GM19468 (cell line): ENCODE measurements at regions not wholly inside any gene's neighbourhood (a gene's known extent, or its start where the extent isn't known, plus 50 kb on each side); places are given as distances from the start of the nearest gene placed in this dataset.
A peak's percentile ranks its signal among the peaks of the same experiment; 100 is the strongest.

Experiments used
- ATAC-seq: cut with Tn5 transposase; IDR thresholded peaks from one replicate; pipeline ENCODE4 v1.9.1; 2021; ENCODE audit warnings: mild to moderate bottlenecking, moderate library complexity, moderate number of reproducible peaks; ENCODE audit not compliant: unreplicated experiment; ENCODE audit errors: extremely low read depth

GRCh38 chr11:128334311-128335044 lies 252.9 kb downstream of the ETS1 start:
- no peak for ATAC-seq

GRCh38 chr11:128331317-128331716 lies 256.0 kb downstream of the ETS1 start:
- ATAC-seq = no peak

GRCh38 chr11:128330203-128330602 lies 257.2 kb downstream of the ETS1 start:
- no peak for ATAC-seq

GRCh38 chr11:128328955-128329551 lies 258.3 kb downstream of the ETS1 start:
- ATAC-seq = no peak

- no peak for ATAC-seq
Measured at GRCh38 chr11:128327274-128327673, 260.1 kb downstream of the ETS1 start.

- no peak for ATAC-seq
Measured at GRCh38 chr11:128326791-128327190, 260.6 kb downstream of the ETS1 start.

- no peak for ATAC-seq
Measured at GRCh38 chr11:128324531-128325141, 262.7 kb downstream of the ETS1 start.

- no peak for ATAC-seq
Measured at GRCh38 chr11:128324051-128324481, 263.3 kb downstream of the ETS1 start.

- ATAC-seq = no peak
Measured at GRCh38 chr11:128323381-128323780, 264.0 kb downstream of the ETS1 start.

- peak; percentile 71 for ATAC-seq
Measured at GRCh38 chr11:128318856-128319474, 268.4 kb downstream of the ETS1 start.

- no peak for ATAC-seq
Measured at GRCh38 chr11:128316541-128317227, 270.7 kb downstream of the ETS1 start.

GRCh38 chr11:128315933-128316332 lies 271.4 kb downstream of the ETS1 start:
- no peak for ATAC-seq

GRCh38 chr11:128313931-128314330 lies 273.4 kb downstream of the ETS1 start:
- ATAC-seq = no peak

- no peak for ATAC-seq
Measured at GRCh38 chr11:128311742-128312719, 275.3 kb downstream of the ETS1 start.

GRCh38 chr11:128310676-128311445 lies 276.5 kb downstream of the ETS1 start:
- ATAC-seq = no peak

- ATAC-seq = no peak
Measured at GRCh38 chr11:128310005-128310404, 277.4 kb downstream of the ETS1 start.

GRCh38 chr11:128308794-128309193 lies 278.6 kb downstream of the ETS1 start:
- ATAC-seq = no peak

GRCh38 chr11:128305588-128305987 lies 281.8 kb downstream of the ETS1 start:
- ATAC-seq = no peak
